SK-N-SH (cell line): ENCODE measurements at regions not wholly inside any gene's neighbourhood (a gene's known extent, or its start where the extent isn't known, plus 50 kb on each side); places are given as distances from the start of the nearest gene placed in this dataset.

Experiments
- CTCF ChIA-PET: fragments of 300-600, 350-600 bp; formaldehyde crosslinking; extraction: SDS; loops from one replicate; lab custom pipeline; 2021; lab: Yijun Ruan, JAX
- POLR2A ChIA-PET: fragments of 350-600 bp; sonication (Branson Sonifier 250); formaldehyde crosslinking; extraction: SDS; loops from one replicate; lab custom pipeline; 2020; ENCODE audit warnings: antibody characterized with exemption, inconsistent platforms; lab: Yijun Ruan, JAX
- DNase-seq: peaks from one replicate; pipeline ENCODE4 v3.0.0; 2012
- H2AFZ ChIP-seq: fragments of 200-600 bp; sonication (generic); 2 replicates; pipeline ENCODE4 v1.8.1; 2016; ENCODE audit warnings: antibody characterized with exemption, mild to moderate bottlenecking, low read depth
- H3F3A ChIP-seq: fragments of 200-600 bp; sonication (generic); replicated peaks from 2 replicates; pipeline ENCODE3; 2016; ENCODE audit warnings: antibody characterized with exemption, mild to moderate bottlenecking; ENCODE audit not compliant: insufficient read depth
- H3K27ac ChIP-seq, 2 experiments: fragments of 200-500 bp in 1 of 2; fragments of 200-600 bp in 1 of 2; sonication (Bioruptor generic) in 1 of 2; sonication (generic), shearing (Covaris generic) in 1 of 2; 2 replicates each; pipeline versions ENCODE4 v1.5.1 to v1.6.1; 2014 to 2016; ENCODE audit warnings: low read depth in 2 of 2, inconsistent platforms in 1 of 2, low read length in 1 of 2, mild to moderate bottlenecking in 1 of 2, mixed read lengths in 1 of 2
- H3K27me3 ChIP-seq: fragments of 200-600 bp; sonication (generic), shearing (Covaris generic); 2 replicates; pipeline ENCODE4 v1.6.1; 2016; ENCODE audit warnings: mixed run types; ENCODE audit not compliant: insufficient read depth
- H3K36me3 ChIP-seq, 2 experiments: fragments of 200-500 bp in 1 of 2; fragments of 200-600 bp in 1 of 2; sonication (Bioruptor generic) in 1 of 2; sonication (generic) in 1 of 2; replicated peaks in 1 of 2; 2 replicates each; pipeline versions ENCODE3 to v1.5.1; 2014 to 2016; ENCODE audit warnings: low read length in 1 of 2, mild to moderate bottlenecking in 1 of 2; ENCODE audit not compliant: insufficient read depth in 2 of 2, control insufficient read depth in 1 of 2
- H3K4me1 ChIP-seq, 2 experiments: fragments of 200-500 bp in 1 of 2; fragments of 200-600 bp in 1 of 2; sonication (Bioruptor generic) in 1 of 2; sonication (generic), shearing (Covaris generic) in 1 of 2; 2 replicates each; pipeline versions ENCODE4 v1.5.1 to v1.6.1; 2014 to 2016; ENCODE audit warnings: low read depth in 1 of 2, low read length in 1 of 2, mixed run types in 1 of 2; ENCODE audit not compliant: insufficient read depth in 2 of 2, control insufficient read depth in 1 of 2
- H3K4me2 ChIP-seq: fragments of 200-600 bp; sonication (generic), shearing (Covaris generic); 2 replicates; pipeline ENCODE4 v1.6.1; 2017; ENCODE audit warnings: mixed run types
- H3K4me3 ChIP-seq, 2 experiments: fragments of 200-500 bp in 1 of 2; fragments of 200-600 bp in 1 of 2; sonication (Bioruptor generic) in 1 of 2; sonication (generic), shearing (Covaris generic) in 1 of 2; 2 replicates each; pipeline versions ENCODE4 v1.5.1 to v1.8.1; 2014 to 2016; ENCODE audit warnings: low read depth in 2 of 2, inconsistent platforms in 1 of 2, low read length in 1 of 2, mild to moderate bottlenecking in 1 of 2, mixed read lengths in 1 of 2, moderate library complexity in 1 of 2
- H3K79me2 ChIP-seq: fragments of 200-600 bp; sonication (generic); 2 replicates; pipeline ENCODE4 v1.8.1; 2017; ENCODE audit warnings: mild to moderate bottlenecking; ENCODE audit not compliant: insufficient read depth
- H3K9ac ChIP-seq: fragments of 200-600 bp; sonication (generic); 2 replicates; pipeline ENCODE4 v1.6.1; 2017; ENCODE audit warnings: mixed run types
- H3K9me2 ChIP-seq: fragments of 200-600 bp; sonication (generic); 2 replicates; pipeline ENCODE4 v1.6.1; 2017; ENCODE audit warnings: mixed run types
- H3K9me3 ChIP-seq: fragments of 200-600 bp; sonication (generic); 2 replicates; pipeline ENCODE4 v1.6.1; 2017; ENCODE audit warnings: mixed run types, mild to moderate bottlenecking, moderate library complexity
- H4K20me1 ChIP-seq: fragments of 200-600 bp; sonication (generic); 2 replicates; pipeline ENCODE4 v1.6.1; 2017; ENCODE audit warnings: mild to moderate bottlenecking, mixed run types; ENCODE audit not compliant: insufficient read depth
- CHD2 ChIP-seq: fragments of 150-350 bp; IDR thresholded peaks from 2 replicates; pipeline ENCODE4 v1.6.1; 2018; ENCODE audit warnings: low read length; ENCODE audit not compliant: partially characterized antibody
- FOXJ3 ChIP-seq: sonication (generic); formaldehyde crosslinking; IDR thresholded peaks from 2 replicates; pipeline ENCODE4 v1.5.1; 2020; ENCODE audit warnings: mild to moderate bottlenecking, missing genetic modification reagents
- GATA2 ChIP-seq: sonication (generic); formaldehyde crosslinking; IDR thresholded peaks from 2 replicates; pipeline ENCODE4 v1.5.0; 2020; ENCODE audit warnings: mild to moderate bottlenecking, missing genetic modification reagents
- MEF2A ChIP-seq: IDR thresholded peaks from 2 replicates; pipeline ENCODE4 v1.4.0; 2012; ENCODE audit warnings: low read depth, borderline replicate concordance
- MXI1 ChIP-seq: IDR thresholded peaks from 2 replicates; pipeline ENCODE4 v1.6.1; 2012; ENCODE audit warnings: mild to moderate bottlenecking, low read depth, low read length, improper control_type of control experiment
- NFIC ChIP-seq: IDR thresholded peaks from 2 replicates; pipeline ENCODE4 v1.4.0; 2012; ENCODE audit warnings: borderline replicate concordance
- NRF1 ChIP-seq: IDR thresholded peaks from 2 replicates; pipeline ENCODE4 v1.6.1; 2012; ENCODE audit warnings: low read depth, mild to moderate bottlenecking, low read length
- POLR2AphosphoS5 ChIP-seq: IDR thresholded peaks from 2 replicates; pipeline ENCODE4 v1.6.1; 2012; ENCODE audit warnings: low read depth, low read length
- RCOR1 ChIP-seq: fragments of 150-350 bp; IDR thresholded peaks from 2 replicates; pipeline ENCODE4 v1.6.1; 2017; ENCODE audit warnings: antibody characterized with exemption, low read length
- RFX5 ChIP-seq: IDR thresholded peaks from 2 replicates; pipeline ENCODE4 v1.6.1; 2012; ENCODE audit warnings: mild to moderate bottlenecking, improper control_type of control experiment, low read length
- SIN3A ChIP-seq: IDR thresholded peaks from 2 replicates; pipeline ENCODE4 v1.6.1; 2012; ENCODE audit warnings: low read depth, mild to moderate bottlenecking, low read length, moderate library complexity, borderline replicate concordance
- SMC3 ChIP-seq: IDR thresholded peaks from 2 replicates; pipeline ENCODE4 v1.6.1; 2012; ENCODE audit warnings: low read depth, low read length, improper control_type of control experiment
- TAF1 ChIP-seq: IDR thresholded peaks from 2 replicates; pipeline ENCODE4 v1.6.1; 2012; ENCODE audit warnings: low read depth, mild to moderate bottlenecking, low read length, moderate library complexity, borderline replicate concordance
- TCF12 ChIP-seq: IDR thresholded peaks from 2 replicates; pipeline ENCODE4 v1.4.0; 2012
- TEAD4 ChIP-seq: IDR thresholded peaks from 2 replicates; pipeline ENCODE4 v1.4.0; 2012; ENCODE audit warnings: mild to moderate bottlenecking, borderline replicate concordance; ENCODE audit not compliant: insufficient read depth
- YY1 ChIP-seq: IDR thresholded peaks from 2 replicates; pipeline ENCODE4 v1.4.0; 2012; ENCODE audit warnings: low read depth, mild to moderate bottlenecking
- WGBS: methylation state at CpG from one replicate; pipeline ENCODE4 v1.1.6; 2017; ENCODE audit warnings: low lambda C conversion rate; 5-methylcytosine and 5-hydroxymethylcytosine counted together
- TF ChIP-seq, protein P1 (sequence below): IDR thresholded peaks from 2 replicates; pipeline ENCODE4 v1.4.0; 2012; ENCODE audit warnings: low read depth, borderline replicate concordance
- TF ChIP-seq, protein P2 (sequence below): IDR thresholded peaks from 2 replicates; pipeline ENCODE4 v1.4.0; 2012; ENCODE audit warnings: low read depth
- TF ChIP-seq, protein P3 (sequence below): fragments of 150-350 bp; IDR thresholded peaks from 2 replicates; pipeline ENCODE4 v1.6.1; 2016; ENCODE audit warnings: mild to moderate bottlenecking, low read depth, low read length

GRCh38 chr13:31444266-31444856 lies 244.6 kb downstream of the B3GLCT start (continued):
- no peak for TF ChIP-seq TAF1
- TF ChIP-seq, all 33 proteins: peak for 0

GRCh38 chr13:31452525-31452924 lies 252.8 kb downstream of the B3GLCT start:
- no peak overlapping the region for H3K27ac ChIP-seq
- no peak for DNase-seq
- no peak overlapping the region for H3K4me2 ChIP-seq
- 90% methylated on average over 2 of the region's 2 CpGs for WGBS
- TF ChIP-seq RFX5 = no peak
- TF ChIP-seq FOXJ3 (CRISPR knock-in tag) = no peak
- TF ChIP-seq, protein P1, sequence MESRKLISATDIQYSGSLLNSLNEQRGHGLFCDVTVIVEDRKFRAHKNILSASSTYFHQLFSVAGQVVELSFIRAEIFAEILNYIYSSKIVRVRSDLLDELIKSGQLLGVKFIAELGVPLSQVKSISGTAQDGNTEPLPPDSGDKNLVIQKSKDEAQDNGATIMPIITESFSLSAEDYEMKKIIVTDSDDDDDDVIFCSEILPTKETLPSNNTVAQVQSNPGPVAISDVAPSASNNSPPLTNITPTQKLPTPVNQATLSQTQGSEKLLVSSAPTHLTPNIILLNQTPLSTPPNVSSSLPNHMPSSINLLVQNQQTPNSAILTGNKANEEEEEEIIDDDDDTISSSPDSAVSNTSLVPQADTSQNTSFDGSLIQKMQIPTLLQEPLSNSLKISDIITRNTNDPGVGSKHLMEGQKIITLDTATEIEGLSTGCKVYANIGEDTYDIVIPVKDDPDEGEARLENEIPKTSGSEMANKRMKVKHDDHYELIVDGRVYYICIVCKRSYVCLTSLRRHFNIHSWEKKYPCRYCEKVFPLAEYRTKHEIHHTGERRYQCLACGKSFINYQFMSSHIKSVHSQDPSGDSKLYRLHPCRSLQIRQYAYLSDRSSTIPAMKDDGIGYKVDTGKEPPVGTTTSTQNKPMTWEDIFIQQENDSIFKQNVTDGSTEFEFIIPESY = no peak
- TF ChIP-seq MEF2A = no peak
- TF ChIP-seq POLR2AphosphoS5 = no peak
- TF ChIP-seq MXI1 = no peak
- TF ChIP-seq YY1 = no peak
- no peak for TF ChIP-seq SIN3A
- TF ChIP-seq, protein P2, sequence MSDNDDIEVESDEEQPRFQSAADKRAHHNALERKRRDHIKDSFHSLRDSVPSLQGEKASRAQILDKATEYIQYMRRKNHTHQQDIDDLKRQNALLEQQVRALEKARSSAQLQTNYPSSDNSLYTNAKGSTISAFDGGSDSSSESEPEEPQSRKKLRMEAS = no peak
- no peak for TF ChIP-seq GATA2 (CRISPR knock-in tag)
- no peak for TF ChIP-seq NFIC
- no peak for TF ChIP-seq SMC3
- no peak overlapping the region for H3K9ac ChIP-seq
- no peaks in the 10 kb centered on the region; the same call in 1 of the 2 replicates for H3K27me3 ChIP-seq
- no peaks in the 10 kb centered on the region for H3K36me3 ChIP-seq
- no peaks in the 10 kb centered on the region for H3K79me2 ChIP-seq
- no peaks in the 10 kb centered on the region for H4K20me1 ChIP-seq
- no peak overlapping the region for H2AFZ ChIP-seq
- no peaks in the 10 kb centered on the region for H3K9me2 ChIP-seq
- H3K9me3 ChIP-seq = no peaks in the 10 kb centered on the region
- no peaks in the 10 kb centered on the region for H3K4me1 ChIP-seq
- H3F3A ChIP-seq = no peaks in the 10 kb centered on the region
- ChIA-PET POLR2A (no interaction called here), CTCF (no interaction called here)
- H3K4me3 ChIP-seq = no peak overlapping the region

GRCh38 chr13:31455581-31455980 lies 255.8 kb downstream of the B3GLCT start:
- POLR2A ChIA-PET = no interaction called here
- Histone ChIP-seq H4K20me1 (no peaks in the 10 kb centered on the region), H3K36me3 (no peaks in the 10 kb centered on the region), H3F3A (no peaks in the 10 kb centered on the region), H2AFZ (no peak overlapping the region), H3K4me3 (no peak overlapping the region), H3K27ac (no peak overlapping the region), H3K79me2 (no peaks in the 10 kb centered on the region), H3K4me2 (no peak overlapping the region), H3K9me3 (no peaks in the 10 kb centered on the region), H3K27me3 (no peaks in the 10 kb centered on the region; the same call in 1 of the 2 replicates), H3K4me1 (no peaks in the 10 kb centered on the region), H3K9me2 (no peaks in the 10 kb centered on the region), H3K9ac (no peak overlapping the region)
- DNase-seq = no peak
- CTCF ChIA-PET = interaction anchor here (1.2 kb wide), 1 partner anchor 9 kb away, joined by 3 read pairs; no protein-coding TSS in a partner anchor
- TF ChIP-seq TAF1 (no peak), CHD2 (no peak), POLR2AphosphoS5 (no peak), YY1 (no peak), MEF2A (no peak), RFX5 (no peak), SMC3 (no peak), NRF1 (no peak), FOXJ3 (CRISPR knock-in tag) (no peak), TEAD4 (no peak), TCF12 (no peak), NFIC (no peak), RCOR1 (no peak)
- TF ChIP-seq, protein P1 = no peak
- TF ChIP-seq, protein P3, sequence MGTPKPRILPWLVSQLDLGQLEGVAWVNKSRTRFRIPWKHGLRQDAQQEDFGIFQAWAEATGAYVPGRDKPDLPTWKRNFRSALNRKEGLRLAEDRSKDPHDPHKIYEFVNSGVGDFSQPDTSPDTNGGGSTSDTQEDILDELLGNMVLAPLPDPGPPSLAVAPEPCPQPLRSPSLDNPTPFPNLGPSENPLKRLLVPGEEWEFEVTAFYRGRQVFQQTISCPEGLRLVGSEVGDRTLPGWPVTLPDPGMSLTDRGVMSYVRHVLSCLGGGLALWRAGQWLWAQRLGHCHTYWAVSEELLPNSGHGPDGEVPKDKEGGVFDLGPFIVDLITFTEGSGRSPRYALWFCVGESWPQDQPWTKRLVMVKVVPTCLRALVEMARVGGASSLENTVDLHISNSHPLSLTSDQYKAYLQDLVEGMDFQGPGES = no peak
